ENCODE measurements at regions not wholly inside any gene's neighbourhood (a gene's known extent, or its start where the extent isn't known, plus 50 kb on each side); places are given as distances from the start of the nearest gene placed in this dataset.
"Not testable (repeated sequence)": the region's sequence is repeated elsewhere in the genome, so short reads cannot be mapped to it uniquely, and the experiment has no call there.

- H3K4me1 Mint-ChIP-seq; H3K36me3 Mint-ChIP-seq (ENCODE audit: low read depth); ATAC-seq; H3K9me3 Mint-ChIP-seq; DNase-seq; H3K4me3 Mint-ChIP-seq; H3K27ac Mint-ChIP-seq: not testable (repeated sequence)
- peaks cover 12% of the 10 kb centered on the region for H3K27me3 Mint-ChIP-seq
Observed at GRCh38 chr1:224040006-224040405, 73.9 kb upstream of the FBXO28 start.

- H3K27ac Mint-ChIP-seq; H3K36me3 Mint-ChIP-seq (ENCODE audit: low read depth); DNase-seq; H3K4me1 Mint-ChIP-seq; ATAC-seq; H3K27me3 Mint-ChIP-seq; H3K9me3 Mint-ChIP-seq; H3K4me3 Mint-ChIP-seq: not testable (repeated sequence)
Observed at GRCh38 chr1:224038832-224039231, 75.1 kb upstream of the FBXO28 start.

GRCh38 chr1:224037362-224037761, 76.5 kb upstream of the FBXO28 start:
- not testable (repeated sequence) for H3K27me3 Mint-ChIP-seq; H3K4me1 Mint-ChIP-seq; H3K9me3 Mint-ChIP-seq; H3K27ac Mint-ChIP-seq; DNase-seq; ATAC-seq; H3K36me3 Mint-ChIP-seq (ENCODE audit: low read depth); H3K4me3 Mint-ChIP-seq

- not testable (repeated sequence) for H3K36me3 Mint-ChIP-seq (ENCODE audit: low read depth); H3K9me3 Mint-ChIP-seq; H3K4me3 Mint-ChIP-seq; H3K27me3 Mint-ChIP-seq; H3K4me1 Mint-ChIP-seq; DNase-seq; H3K27ac Mint-ChIP-seq
- ATAC-seq, result peak; percentile 28
Observed at GRCh38 chr1:224032608-224033276, 81.2 kb upstream of the FBXO28 start.

- not testable (repeated sequence) for H3K4me3 Mint-ChIP-seq; H3K36me3 Mint-ChIP-seq (ENCODE audit: low read depth); H3K27me3 Mint-ChIP-seq; H3K9me3 Mint-ChIP-seq; H3K27ac Mint-ChIP-seq; H3K4me1 Mint-ChIP-seq; DNase-seq
- peak; percentile 63 for ATAC-seq
Observed at GRCh38 chr1:224031986-224032385, 81.9 kb upstream of the FBXO28 start.

GRCh38 chr1:224030257-224030656, 83.7 kb upstream of the FBXO28 start:
- H3K27me3 Mint-ChIP-seq; H3K36me3 Mint-ChIP-seq (ENCODE audit: low read depth); DNase-seq; H3K27ac Mint-ChIP-seq; H3K9me3 Mint-ChIP-seq; H3K4me3 Mint-ChIP-seq; H3K4me1 Mint-ChIP-seq; ATAC-seq: not testable (repeated sequence)

GRCh38 chr1:224029286-224030025, 84.5 kb upstream of the FBXO28 start:
- not testable (repeated sequence) for H3K36me3 Mint-ChIP-seq (ENCODE audit: low read depth); H3K4me3 Mint-ChIP-seq; ATAC-seq; H3K27me3 Mint-ChIP-seq; H3K9me3 Mint-ChIP-seq; DNase-seq; H3K4me1 Mint-ChIP-seq; H3K27ac Mint-ChIP-seq

- not testable (repeated sequence) for H3K27me3 Mint-ChIP-seq; H3K4me3 Mint-ChIP-seq; ATAC-seq; DNase-seq; H3K27ac Mint-ChIP-seq; H3K4me1 Mint-ChIP-seq; H3K36me3 Mint-ChIP-seq (ENCODE audit: low read depth); H3K9me3 Mint-ChIP-seq
Observed at GRCh38 chr1:224028802-224029201, 85.1 kb upstream of the FBXO28 start.

GRCh38 chr1:224023122-224023521, 90.8 kb upstream of the FBXO28 start:
- not testable (repeated sequence) for ATAC-seq, H3K27me3 Mint-ChIP-seq

GRCh38 chr1:224022249-224022970, 91.5 kb upstream of the FBXO28 start:
- H3K4me1 Mint-ChIP-seq; H3K27me3 Mint-ChIP-seq; H3K4me3 Mint-ChIP-seq; H3K9me3 Mint-ChIP-seq; ATAC-seq; H3K36me3 Mint-ChIP-seq (ENCODE audit: low read depth); DNase-seq; H3K27ac Mint-ChIP-seq: not testable (repeated sequence)

More at GRCh38 chr1:224023122-224023521, 90.8 kb upstream of the FBXO28 start:
- not testable (repeated sequence) for H3K27ac Mint-ChIP-seq; H3K4me1 Mint-ChIP-seq; H3K36me3 Mint-ChIP-seq (ENCODE audit: low read depth); H3K9me3 Mint-ChIP-seq; H3K4me3 Mint-ChIP-seq; DNase-seq

GRCh38 chr1:224019866-224020265, 94.0 kb upstream of the FBXO28 start:
- ATAC-seq; H3K36me3 Mint-ChIP-seq (ENCODE audit: low read depth); DNase-seq; H3K27ac Mint-ChIP-seq; H3K4me1 Mint-ChIP-seq; H3K4me3 Mint-ChIP-seq; H3K27me3 Mint-ChIP-seq; H3K9me3 Mint-ChIP-seq: not testable (repeated sequence)

GRCh38 chr1:224015782-224016181, 98.1 kb upstream of the FBXO28 start:
- not testable (repeated sequence) for H3K9me3 Mint-ChIP-seq; ATAC-seq; H3K4me1 Mint-ChIP-seq; H3K36me3 Mint-ChIP-seq (ENCODE audit: low read depth); H3K27me3 Mint-ChIP-seq; H3K27ac Mint-ChIP-seq; H3K4me3 Mint-ChIP-seq; DNase-seq

- Mint-ChIP-seq H3K27ac (no peak overlapping the region), H3K4me1 (no peaks in the 10 kb centered on the region), H3K27me3 (no peaks in the 10 kb centered on the region), H3K9me3 (no peaks in the 10 kb centered on the region), H3K36me3 (ENCODE audit: low read depth) (peaks cover 2% of the 10 kb centered on the region), H3K4me3 (no peak overlapping the region)
- ATAC-seq (no peak), DNase-seq (no peak)
Observed at GRCh38 chr1:224014330-224014649, 99.6 kb upstream of the FBXO28 start.

GRCh38 chr1:224013626-224014329, 100.1 kb upstream of the FBXO28 start:
- not testable (repeated sequence) for H3K36me3 Mint-ChIP-seq (ENCODE audit: low read depth); H3K27ac Mint-ChIP-seq; H3K4me1 Mint-ChIP-seq; H3K9me3 Mint-ChIP-seq; H3K4me3 Mint-ChIP-seq; ATAC-seq; DNase-seq; H3K27me3 Mint-ChIP-seq
